HG02623 (cell line): ENCODE measurements at regions not wholly inside any gene's neighbourhood (a gene's known extent, or its start where the extent isn't known, plus 50 kb on each side); places are given as distances from the start of the nearest gene placed in this dataset.

Source experiments
- ATAC-seq: cut with Tn5 transposase; IDR thresholded peaks from one replicate; pipeline ENCODE4 v1.9.1; 2021; ENCODE audit warnings: moderate library complexity; ENCODE audit not compliant: unreplicated experiment

DNA sequence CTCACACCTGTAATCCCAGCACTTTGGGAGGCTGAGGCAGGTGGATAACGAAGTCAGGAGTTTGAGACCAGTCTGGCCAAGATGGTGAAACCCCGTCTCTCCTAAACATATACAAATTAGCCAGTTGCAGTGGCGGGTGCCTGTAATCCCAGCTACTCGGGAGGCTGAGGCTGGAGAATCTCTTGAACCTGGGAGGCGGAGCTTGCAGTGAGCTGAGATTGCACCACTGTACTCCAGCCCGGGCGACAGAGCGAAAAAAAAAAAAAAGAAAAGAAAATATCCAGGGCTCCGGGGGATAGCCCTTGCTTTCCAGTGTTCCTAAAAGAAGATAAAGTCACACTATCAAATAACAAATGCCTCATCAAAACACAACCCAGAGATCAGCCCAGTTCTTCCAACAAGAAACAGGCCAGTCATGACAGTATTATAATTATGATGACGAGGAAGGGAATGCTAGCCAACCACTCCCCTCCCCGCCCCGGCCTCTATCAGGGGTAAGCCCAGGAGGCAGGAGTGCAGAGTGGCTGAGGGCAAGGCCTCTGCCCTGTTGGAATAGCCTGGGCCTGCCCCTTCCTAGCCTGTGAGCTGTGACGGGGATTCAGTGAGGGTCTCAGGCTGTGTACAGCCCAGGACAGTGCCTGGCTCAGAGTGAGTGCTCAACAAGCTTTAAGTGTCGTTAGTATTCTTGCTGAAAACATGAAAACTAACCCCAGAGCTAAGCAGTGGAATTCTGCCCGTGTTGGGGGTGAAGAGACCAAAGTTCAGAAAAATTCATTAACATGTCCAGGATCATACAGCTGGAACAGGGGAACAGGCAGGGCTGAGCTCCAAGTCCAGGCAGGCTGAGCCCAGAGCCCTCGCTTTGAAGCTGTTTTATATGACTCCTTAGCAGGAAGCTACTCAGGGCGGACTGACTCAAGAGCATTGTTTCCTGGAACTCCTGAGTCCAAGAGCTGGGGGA is 54.3 kb downstream of the FAM241B start:
- ATAC-seq = no peak

DNA sequence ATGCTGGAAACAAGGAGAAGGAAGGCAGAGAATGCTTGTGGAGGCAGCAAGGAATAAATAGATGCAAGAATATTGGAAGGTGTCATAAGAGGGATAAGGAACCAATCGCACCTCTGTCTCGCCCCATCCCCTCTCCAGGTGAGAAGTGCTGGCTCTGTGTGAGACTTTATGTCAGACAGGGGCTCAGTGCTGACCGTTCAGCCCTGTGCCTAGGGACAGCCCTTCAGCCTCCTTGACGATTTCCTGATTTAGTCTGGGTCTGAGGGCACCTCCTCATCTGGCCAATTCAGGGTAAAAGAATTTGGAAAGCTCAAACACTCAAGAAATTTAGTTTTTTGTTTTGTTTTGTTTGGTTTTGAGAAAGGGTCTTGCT is 54.9 kb downstream of the FAM241B start:
- ATAC-seq = no peak

DNA sequence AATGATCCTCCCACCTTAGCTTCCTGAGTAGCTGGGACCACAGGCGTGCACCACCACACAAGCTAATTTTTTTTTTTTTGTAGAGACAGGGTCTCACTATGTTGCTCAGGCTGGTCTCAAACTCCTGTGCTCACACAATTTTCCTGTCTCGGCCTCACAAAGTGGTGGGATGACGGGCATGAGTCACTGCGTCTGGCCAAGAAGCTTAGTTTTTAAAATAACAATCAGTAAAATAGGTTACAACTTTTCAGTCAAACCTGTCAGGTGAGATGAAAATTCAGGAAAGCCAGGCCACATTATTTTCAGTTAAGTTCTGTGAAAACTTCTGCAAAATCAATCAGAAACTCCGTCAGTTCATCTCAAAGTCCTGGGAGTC is 55.4 kb downstream of the FAM241B start:
- ATAC-seq = no peak

DNA sequence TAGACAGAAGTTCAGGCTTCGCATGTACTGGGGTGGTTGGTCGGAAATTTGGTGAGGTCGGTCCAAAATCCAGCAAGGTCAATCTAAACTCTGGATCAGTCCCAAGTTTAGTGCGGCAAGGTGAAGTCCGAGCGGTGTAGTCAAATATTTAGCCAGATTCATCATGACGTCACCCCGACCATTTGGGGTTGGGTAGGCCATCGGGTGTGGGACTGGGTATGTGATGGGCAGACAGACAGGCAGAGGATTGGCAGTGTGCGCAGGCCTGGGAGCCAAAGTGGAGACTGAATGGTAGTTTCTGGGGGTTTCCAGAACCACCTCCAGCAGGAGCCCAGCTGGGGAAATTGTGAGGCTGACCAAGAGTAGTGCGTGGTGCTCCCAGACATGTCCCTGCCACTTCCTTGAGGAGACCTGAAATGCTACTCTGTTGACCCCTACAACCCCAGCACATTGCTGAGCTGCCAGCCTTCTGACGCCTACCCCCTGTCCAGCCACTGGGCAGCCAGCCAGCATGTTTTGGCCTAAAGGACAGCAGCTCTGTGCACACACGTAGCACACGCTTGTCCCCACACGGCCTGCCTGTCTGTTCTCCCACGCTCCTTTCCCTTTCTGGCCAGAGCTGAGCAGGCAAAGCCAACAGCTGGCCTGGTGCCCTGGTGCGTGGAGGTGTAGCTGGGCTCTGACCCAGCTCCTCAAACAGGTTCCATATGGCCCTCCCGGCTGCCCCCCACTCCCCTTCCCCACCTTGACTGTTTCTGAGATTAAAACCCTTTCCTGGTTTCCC is 55.9 kb downstream of the FAM241B start:
- no peak for ATAC-seq

DNA sequence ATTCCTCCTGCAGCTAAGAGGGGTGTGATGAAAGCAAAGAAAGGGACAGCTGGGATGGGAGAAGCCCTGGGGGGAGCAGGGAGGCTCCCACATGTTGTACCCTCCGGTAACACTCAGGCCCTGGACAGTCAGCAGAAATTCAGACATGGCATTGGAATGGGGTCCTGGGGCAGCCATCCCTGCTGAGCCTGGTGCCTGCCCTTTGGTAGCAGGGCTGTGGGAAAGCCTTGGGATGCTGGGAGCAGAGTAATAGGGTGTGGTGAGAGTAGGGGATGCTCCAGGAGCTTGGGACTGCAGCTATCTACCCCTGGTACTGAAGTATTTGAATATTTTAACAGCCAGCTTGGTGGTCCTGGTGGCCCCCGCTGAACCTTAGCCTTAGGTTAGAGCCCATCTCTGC is 56.8 kb downstream of the FAM241B start:
- ATAC-seq = no peak

DNA sequence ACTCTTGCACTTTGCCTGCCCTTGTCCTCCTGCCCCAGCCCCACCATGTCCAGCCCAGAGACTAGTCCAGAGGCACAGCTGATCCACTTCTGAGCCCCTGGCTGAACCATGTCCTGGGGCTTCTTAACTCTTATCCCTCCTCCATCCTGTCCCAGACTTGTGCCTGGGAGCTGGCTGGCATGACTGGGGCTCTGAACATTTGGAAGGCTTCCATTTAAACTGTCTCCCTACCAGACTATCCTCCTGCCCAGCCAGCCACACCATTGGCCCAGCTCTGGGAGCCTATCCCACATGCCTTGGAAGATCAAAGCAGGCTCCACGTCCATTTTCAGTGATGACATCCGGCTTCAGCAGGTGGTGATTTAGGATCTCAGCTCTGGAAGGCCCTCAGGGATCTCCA is 57.4 kb downstream of the FAM241B start:
- no peak for ATAC-seq

DNA sequence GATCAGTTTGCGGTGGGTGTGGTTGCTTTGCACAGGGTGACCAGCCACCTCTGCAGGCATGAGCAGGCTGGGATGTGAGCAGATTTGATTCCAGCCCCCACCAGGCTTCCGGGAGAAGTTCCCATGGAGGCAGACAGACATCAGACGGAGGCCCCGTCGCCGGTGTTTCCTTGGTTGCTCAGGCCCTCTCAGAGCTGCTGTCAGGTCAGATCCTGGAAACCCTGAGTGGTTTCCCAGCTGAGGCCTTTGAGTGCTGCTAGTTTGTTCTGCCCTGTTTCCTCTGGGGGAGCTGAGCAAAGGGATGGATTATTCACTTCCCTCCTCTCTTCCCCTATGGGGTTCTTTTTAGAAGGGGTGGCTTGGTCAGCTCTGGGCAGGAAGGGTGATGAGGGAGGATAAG is 62.2 kb downstream of the FAM241B start:
- no peak for ATAC-seq

DNA sequence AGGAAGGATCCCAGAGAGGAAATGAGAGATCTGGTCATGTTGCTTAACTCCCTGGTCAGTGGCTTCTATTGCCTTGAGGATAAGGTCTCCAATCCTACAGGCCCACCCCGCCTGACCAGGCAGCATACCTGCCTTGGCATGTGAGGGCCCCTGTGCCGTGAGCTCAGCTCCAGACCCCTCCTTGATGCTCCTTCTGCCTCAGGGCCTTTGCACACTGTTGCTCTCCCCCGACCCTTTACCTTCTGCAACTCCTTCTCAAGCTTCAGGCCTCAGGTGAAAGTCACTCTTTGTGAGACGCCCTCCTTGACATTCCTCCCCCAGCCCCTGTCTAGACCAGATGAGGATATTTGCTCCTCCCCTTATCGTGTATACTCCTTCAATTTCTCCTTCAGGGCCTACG is 62.8 kb downstream of the FAM241B start:
- ATAC-seq = no peak

DNA sequence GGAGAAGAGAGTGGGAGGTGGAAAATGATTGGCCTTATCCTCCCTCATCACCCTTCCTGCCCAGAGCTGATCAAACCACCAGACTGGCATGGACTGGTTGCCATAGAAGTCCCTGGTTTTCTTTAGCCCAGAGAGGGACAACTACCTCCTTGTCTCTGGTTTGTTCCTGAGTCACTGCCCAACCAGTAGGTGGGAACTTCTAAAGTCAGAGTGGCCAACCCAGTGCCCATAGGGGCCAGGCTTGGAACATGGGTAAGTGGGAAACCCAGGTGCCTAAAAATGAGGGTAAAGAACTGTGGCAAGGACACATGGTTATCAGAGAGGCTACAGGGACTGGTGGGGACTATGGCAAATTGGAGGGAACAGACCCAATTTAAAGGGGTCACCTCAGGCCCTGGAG is 63.8 kb downstream of the FAM241B start:
- ATAC-seq = no peak

DNA sequence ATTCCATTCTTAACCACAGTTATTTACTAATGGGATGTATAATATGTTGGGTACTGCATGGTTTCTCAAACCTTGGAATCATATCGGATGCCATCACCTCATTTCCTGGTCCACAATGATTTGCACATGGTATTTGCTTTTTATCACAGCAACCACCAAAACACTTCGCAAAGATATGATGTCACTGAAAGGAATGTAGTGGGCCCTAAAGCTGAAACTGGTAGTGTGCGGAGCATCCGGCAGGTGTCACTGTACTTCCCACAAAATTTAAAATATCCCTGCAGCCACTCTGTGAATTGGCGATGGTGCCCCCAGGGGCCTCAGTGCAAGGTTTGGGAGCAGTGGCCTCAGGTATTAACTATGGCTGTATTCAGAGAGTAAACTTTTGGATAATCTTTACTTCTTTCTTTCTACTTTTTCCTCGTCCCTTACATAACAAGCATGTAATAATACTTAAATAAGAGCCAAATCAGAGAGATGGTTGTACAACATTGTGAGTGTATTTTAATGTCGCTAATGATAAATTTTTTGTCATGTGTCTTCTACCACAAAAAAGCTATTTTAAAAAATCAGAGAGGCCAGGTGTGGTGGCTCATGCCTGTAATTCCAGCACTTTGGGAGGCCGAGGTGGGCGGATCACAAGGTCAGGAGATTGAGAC is 66.2 kb downstream of the FAM241B start:
- ATAC-seq = no peak

DNA sequence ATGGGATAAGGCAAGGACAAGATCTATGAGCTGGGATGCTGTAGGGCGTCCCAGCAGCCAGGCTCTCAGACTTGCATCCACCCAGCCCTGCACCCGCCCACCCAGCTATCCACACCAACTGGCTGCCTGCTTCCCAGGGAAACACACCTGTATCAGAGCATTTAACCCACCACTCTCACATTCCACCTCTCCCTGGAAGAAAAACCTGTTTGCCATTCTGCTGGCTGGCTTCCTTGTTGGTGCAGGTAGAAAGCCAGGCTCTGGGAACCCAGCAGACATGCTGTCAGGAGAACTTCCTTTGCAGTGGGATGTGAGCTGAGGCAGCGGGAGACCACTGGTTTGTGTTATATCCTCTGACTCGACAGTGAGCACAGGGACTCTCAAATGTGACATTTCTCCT is 67.0 kb downstream of the FAM241B start:
- ATAC-seq = no peak

DNA sequence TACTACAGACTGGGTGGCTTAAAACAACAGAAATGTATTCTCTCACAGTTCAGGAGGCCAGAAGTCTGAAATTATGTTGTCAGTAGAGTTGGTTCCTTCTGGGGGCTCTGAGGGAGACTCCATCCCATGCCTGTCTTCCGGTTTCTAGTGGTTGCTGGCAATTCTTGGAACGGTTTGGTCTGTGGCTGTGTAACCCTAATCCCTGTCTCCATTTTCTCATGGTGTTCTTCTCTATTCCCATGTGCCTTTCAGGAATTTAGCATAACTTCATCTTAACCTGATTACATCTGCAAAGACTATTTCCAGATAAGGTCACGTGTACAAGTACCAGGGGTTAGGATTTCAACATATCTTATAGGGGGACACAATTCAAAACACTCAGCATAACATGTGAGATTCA is 73.2 kb downstream of the FAM241B start:
- no peak for ATAC-seq

DNA sequence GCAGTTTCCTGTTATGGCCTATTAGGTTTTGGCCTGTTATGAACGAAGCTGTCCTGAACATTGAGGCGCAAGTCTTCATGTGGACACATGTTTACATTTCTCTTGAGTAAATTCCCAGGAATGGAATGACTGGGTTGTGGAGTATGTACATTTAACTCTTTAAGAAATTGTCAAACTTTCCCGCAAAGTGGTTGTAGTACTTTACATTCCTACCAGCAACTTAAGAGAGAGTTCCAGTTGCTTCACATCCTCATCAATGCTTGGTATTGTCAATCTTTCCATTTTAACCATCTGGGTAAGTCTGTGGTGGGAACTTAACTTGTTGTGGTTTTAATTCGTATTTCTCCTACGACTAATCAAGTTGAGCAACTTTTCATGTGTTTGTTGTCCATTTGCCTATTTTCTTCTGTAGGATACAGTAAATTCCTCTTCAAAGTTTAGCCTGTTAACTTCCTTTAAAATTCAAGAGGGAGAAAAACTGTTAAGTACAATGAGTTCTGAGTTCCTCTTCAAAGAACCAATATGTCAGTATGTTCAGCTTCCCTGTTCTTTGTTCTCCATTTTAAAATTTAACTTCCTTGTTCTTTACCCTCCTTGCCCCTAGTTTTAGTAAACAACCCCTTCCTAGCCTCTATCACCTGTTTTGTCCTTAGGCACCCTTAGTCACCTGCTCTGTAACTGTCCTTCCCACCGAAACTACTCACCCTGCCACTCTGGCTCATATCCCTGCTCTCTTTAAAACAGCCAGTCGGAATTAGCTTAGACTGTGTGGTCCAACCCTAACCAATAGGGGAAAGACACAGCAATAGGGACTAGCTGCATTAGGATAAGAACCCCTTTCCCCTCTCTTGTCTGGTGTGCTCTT is 74.0 kb downstream of the FAM241B start:
- no peak for ATAC-seq

DNA sequence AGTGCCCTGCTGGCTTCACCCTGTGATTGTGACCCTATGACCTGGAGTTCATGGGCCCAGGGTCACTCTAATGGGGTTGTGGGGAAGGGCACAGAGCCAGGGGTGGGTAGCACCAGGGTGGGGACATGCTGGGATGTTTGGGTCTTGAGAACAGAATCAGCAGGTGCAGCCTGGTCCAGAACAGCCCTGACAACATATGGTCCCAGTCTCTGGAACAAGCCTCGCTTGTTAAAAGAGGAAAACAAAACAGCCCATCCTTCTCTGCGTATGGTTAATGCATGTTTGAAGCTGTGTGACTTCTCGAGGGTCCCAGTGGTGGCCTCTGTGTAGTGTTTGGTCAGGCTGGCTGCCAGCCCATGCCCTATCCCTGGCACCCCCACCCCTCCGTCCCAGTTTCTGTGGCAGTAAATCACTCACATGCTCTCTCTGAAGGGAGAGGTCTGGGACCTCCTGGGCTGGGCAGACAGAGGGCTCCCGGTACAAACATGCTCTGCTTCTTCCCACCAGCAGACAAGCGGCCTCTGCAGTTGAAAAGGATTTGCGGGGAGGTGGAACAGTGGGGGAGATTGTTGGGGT is 79.4 kb downstream of the FAM241B start:
- no peak for ATAC-seq

DNA sequence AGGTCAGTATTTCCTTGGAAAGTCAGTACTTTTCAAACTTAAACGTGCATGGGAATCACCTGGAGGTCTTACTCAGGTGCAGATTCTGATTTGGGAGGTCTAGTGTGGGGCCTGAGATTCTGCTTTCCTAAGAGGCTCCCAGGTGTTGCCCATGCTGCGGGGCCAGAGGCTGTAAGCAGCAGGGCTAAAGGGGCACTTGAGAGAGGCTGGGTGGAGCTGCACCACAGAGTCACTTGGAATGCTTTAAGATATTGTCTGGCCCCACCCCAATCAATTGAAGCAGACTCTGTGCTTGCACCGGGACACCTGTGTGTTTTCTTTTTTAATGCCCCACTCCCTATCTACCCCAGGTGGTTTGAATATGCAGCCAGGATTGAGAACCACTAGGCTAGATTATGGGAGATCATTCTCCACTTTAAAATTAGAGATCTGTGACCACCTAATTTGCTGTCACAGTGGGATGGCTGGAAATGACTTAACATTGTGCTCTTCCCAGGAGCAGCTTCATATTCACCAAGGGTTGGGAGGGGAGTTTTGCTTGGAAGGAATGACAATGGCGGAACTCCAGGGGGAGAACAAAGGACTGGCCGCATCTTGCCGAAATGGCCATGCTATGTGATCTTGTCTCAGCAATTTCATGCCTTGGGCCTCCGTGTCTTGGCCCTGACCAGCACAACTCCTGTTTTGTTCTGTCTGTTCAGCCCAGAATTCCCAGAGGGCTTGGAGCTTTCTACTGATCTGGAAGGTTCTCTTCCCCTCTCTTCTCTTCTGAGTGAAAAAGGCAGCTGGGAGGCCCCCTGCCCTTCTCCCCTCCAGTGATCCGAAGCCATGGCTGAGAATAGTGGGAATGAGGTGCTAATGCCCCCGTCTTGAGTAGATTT is 80.2 kb downstream of the FAM241B start:
- no peak for ATAC-seq

DNA sequence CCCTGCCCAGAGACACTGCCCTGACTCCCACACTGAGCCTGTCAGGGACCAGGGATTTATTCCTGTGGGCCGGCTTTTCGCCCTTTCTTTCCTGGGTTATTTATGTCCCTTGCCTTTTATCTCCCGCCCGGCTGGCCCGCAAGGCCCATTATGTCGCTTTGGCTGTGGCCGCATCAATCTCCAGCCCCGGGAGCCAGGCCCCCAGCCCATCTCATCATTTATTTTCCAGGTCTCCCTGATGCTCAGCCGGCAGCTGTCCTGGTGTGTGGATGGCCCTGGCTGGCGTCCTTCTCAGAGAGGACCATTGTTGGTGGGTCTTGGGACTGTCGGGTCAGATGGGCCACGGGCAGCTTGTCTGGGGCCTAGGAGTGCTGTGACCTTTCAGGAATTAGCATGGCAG is 82.3 kb downstream of the FAM241B start:
- no peak for ATAC-seq

DNA sequence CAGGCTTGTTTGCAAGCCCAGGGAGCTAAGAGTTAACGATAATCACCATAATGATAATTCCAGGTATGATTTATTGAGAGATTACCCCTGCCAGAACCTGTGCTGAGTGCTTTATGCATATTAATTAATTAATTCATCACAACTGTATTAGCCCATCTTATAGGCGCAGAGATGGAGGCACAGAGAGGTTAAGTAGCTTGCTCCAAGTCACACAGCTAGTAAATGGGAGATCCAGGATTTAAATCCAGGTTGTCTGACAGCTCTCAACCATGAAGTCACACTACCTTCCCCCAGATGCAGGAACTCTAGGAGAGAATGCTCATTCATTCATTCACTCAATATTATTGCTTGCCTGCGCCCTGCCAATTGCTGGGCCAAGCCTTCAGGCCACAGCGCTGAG is 84.5 kb downstream of the FAM241B start:
- ATAC-seq = no peak

DNA sequence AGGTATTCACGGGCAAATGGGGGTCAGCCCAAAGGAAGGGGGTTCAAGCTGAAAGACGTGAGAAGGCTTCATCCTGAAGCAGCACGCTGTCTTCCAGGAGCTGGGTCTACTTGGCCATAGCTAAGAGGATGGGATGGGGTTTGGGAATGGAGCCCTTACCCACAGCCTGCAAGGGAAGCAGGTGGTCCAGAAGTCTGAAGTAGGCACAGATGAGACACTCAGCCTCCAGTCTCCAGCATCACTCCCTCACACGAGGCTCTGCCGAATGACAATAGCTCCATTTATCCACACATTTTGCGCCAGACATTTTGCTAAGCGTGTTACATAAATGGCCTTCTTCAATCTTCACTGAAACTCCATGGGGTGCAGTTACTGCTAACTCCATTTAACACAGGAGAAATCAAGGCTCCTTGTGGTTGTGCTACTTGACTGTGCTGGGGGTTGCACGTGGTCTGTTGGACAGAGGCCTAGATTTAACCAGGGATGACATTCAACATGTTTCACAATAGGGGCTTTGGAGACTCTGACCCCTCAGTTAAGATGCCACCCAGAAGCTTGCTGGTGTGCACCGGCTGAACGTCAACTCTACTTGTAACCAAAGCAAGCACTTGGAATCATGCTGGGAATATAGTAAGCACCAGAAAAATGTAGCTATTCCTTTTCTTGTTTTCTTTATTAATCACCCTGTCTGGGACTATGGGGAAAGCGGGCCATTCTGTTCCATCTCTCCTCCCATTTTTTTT is 85.3 kb downstream of the FAM241B start:
- ATAC-seq = no peak
